Adrenal gland (tissue), 9 donors: ENCODE measurements at regions not wholly inside any gene's neighbourhood (a gene's known extent, or its start where the extent isn't known, plus 50 kb on each side); places are given as distances from the start of the nearest gene placed in this dataset.
A peak's percentile ranks its signal among the peaks of the same experiment; 100 is the strongest.

ENCODE experiments used
- DNase-seq, 7 donors: peaks; one replicate each; pipeline ENCODE4 v3.0.0-alpha.2; 2019 to 2020
- H3K27ac ChIP-seq, 5 donors: fragments of 200-600 bp; sonication (generic) in 4 of 5; 1 replicate in 3 of 5; 2 replicates in 2 of 5; pipeline versions ENCODE4 v1.5.1 to v1.8.0; 2016 to 2020; ENCODE audit warnings: mild to moderate bottlenecking in 1 of 5
- H3K27me3 ChIP-seq: fragments of 200-600 bp; 2 replicates; pipeline ENCODE4 v1.8.0; 2021
- H3K36me3 ChIP-seq, 2 donors: fragments of 200-600 bp; replicated peaks in 1 of 2; 1 replicate in 1 of 2; 2 replicates in 1 of 2; pipeline versions ENCODE4 v1.5.1 to v1.8.0; 2018 to 2022
- H3K4me1 ChIP-seq, 2 donors: fragments of 200-600 bp; replicated peaks in 1 of 2; 1 replicate in 1 of 2; 2 replicates in 1 of 2; pipeline versions ENCODE4 v1.5.1 to v1.8.0; 2018 to 2021
- H3K4me3 ChIP-seq, 4 donors: fragments of 200-600 bp; sonication (generic) in 3 of 4; one replicate each; pipeline ENCODE4 v1.5.1; 2016 to 2018
- H3K9me3 ChIP-seq, 3 donors: fragments of 200-600 bp; sonication (generic) in 1 of 3; replicated peaks in 1 of 3; 1 replicate in 2 of 3; 2 replicates in 1 of 3; pipeline versions ENCODE4 v1.5.1 to v1.8.0; 2016 to 2021
- POLR2A ChIP-seq, 2 donors: fragments of 450-650 bp; IDR thresholded peaks; one replicate each; pipeline ENCODE4 v1.6.1; 2017; ENCODE audit warnings: antibody characterized with exemption in 2 of 2, mild to moderate bottlenecking in 2 of 2, moderate library complexity in 1 of 2
- WGBS, 4 donors: extraction: QIAGEN DNeasy Blood & Tissue Kit in 2 of 4; methylation state at CpG; one replicate each; pipeline versions ENCODE4 v1.1.5 to v1.1.7; 2013 to 2017; 5-methylcytosine and 5-hydroxymethylcytosine counted together
- intact Hi-C, 2 donors: fragments of 100-400 bp; cut with DNase I; formaldehyde crosslinking; loops; one replicate each; pipeline versions ENCODE4 v1.14.1 to v1.15.0; 2022 to 2023
- TF ChIP-seq, protein P1 (sequence below), 6 experiments: fragments of 450-650 bp in 4 of 6; fragments of 200-600 bp in 2 of 6; sonication (generic) in 1 of 6; IDR thresholded peaks; 1 replicate in 5 of 6; 2 replicates in 1 of 6; pipeline versions ENCODE4 v1.5.1 to v1.8.0; 2016 to 2021; ENCODE audit warnings: antibody characterized with exemption in 6 of 6, mild to moderate bottlenecking in 2 of 6, moderate library complexity in 1 of 6
- donor health status: healthy with polysubstance abuse.
- donor health status: Bipolar disorder and iron deficiency.
- donor health status: DM: yes; HTN: yes; CAD: no.
- donor health status: DM: no; HTN: no; CAD: no.
- donor health status: DM: no; HTN: no; CAD: no.

DNA sequence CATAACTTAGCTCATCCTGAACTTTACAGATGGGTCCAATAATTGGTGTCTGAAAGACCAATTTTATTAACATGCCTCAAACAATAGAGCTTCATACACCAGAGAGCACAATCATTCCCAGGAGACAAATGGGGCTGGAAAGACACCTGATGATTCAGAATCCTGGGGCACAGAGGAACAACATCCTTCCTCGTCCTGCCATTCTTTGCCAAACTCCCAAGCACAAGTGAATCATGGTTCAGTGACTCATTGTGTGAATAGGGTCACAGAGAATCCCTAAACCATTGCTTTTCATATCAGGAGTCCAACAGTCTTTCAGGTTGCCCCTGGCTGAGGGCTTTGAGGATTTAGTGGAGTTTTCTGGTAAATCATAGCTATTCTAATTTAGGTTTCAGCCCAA lies 266.4 kb upstream of the BMP2 start:
- Histone ChIP-seq H3K27me3 (no peaks in the 10 kb centered on the region), H3K4me3 (no peak overlapping the region), H3K9me3 (no peaks in the 10 kb centered on the region), H3K27ac (no peak overlapping the region), H3K36me3 (no peaks in the 10 kb centered on the region), H3K4me1 (peaks cover 0 to 5% of the 10 kb centered on the region in 2 donors)
- intact Hi-C loops, result no loop called here
- TF ChIP-seq POLR2A (IDR thresholded peaks at IDR 0.05), result no peak
- TF ChIP-seq, protein P1, sequence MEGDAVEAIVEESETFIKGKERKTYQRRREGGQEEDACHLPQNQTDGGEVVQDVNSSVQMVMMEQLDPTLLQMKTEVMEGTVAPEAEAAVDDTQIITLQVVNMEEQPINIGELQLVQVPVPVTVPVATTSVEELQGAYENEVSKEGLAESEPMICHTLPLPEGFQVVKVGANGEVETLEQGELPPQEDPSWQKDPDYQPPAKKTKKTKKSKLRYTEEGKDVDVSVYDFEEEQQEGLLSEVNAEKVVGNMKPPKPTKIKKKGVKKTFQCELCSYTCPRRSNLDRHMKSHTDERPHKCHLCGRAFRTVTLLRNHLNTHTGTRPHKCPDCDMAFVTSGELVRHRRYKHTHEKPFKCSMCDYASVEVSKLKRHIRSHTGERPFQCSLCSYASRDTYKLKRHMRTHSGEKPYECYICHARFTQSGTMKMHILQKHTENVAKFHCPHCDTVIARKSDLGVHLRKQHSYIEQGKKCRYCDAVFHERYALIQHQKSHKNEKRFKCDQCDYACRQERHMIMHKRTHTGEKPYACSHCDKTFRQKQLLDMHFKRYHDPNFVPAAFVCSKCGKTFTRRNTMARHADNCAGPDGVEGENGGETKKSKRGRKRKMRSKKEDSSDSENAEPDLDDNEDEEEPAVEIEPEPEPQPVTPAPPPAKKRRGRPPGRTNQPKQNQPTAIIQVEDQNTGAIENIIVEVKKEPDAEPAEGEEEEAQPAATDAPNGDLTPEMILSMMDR (IDR thresholded peaks at IDR 0.05), result no peak
- 14 to 56% (median 37%) methylated on average over 1 of the region's 1 CpG for WGBS, 4 donors
- DNase-seq, result peak; percentile 36 to 58 (median 43)

DNA sequence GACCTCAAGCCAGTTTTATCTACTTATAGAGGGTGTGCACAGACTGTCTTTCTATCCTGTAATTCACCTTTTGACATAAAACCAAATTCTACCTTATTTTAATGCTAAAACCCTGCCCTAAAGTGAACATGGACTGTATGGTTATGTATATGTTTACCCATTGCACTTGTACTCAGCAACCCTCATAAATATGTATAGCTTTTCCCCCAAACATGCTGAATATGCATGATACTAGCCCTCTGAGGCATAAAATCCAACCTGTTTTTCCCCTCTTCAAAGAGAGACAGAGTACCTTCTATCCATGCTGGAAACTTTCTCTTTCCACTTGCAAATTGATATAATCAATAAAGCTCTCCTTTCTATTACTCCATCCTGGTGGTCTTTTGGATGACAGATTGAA lies 267.9 kb upstream of the BMP2 start:
- H3K4me1 ChIP-seq, result peaks cover 0 to 5% of the 10 kb centered on the region in 2 donors
- no peaks in the 10 kb centered on the region for H3K27me3 ChIP-seq
- H3K9me3 ChIP-seq, result no peaks in the 10 kb centered on the region
- H3K27ac ChIP-seq, result no peak overlapping the region
- H3K36me3 ChIP-seq, result no peaks in the 10 kb centered on the region
- TF ChIP-seq, protein P1 (IDR thresholded peaks at IDR 0.05), result no peak
- no peak for TF ChIP-seq POLR2A (IDR thresholded peaks at IDR 0.05)
- no peak overlapping the region for H3K4me3 ChIP-seq
- intact Hi-C loops, result no loop called here
- DNase-seq, result no peak

DNA sequence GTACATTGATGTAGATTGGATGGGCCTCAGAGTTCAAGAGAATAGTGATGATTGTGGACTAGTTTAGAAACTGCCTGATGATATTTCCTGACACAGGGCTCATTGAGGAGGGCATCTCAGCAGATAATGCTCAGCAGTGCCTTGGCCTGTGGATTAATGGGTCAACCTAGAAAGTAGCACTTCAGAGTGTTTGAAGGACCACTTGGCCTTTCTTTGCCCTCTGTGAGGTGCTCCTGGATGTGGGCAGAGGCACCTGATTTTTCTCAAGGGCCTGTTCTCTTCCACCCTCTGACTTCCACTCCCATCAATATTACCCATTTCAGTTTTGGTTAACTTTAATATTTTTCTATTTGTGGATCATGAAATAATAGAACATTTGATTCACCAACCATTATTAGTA lies 270.6 kb upstream of the BMP2 start:
- Histone ChIP-seq H3K36me3 (no peaks in the 10 kb centered on the region), H3K4me3 (no peak overlapping the region), H3K27ac (no peak overlapping the region), H3K9me3 (no peaks in the 10 kb centered on the region), H3K27me3 (no peaks in the 10 kb centered on the region), H3K4me1 (peaks cover 0 to under 1% of the 10 kb centered on the region in 2 donors)
- intact Hi-C loops, result no loop called here
- no peak for TF ChIP-seq POLR2A (IDR thresholded peaks at IDR 0.05)
- TF ChIP-seq, protein P1 (IDR thresholded peaks at IDR 0.05), result no peak
- DNase-seq, result no peak

DNA sequence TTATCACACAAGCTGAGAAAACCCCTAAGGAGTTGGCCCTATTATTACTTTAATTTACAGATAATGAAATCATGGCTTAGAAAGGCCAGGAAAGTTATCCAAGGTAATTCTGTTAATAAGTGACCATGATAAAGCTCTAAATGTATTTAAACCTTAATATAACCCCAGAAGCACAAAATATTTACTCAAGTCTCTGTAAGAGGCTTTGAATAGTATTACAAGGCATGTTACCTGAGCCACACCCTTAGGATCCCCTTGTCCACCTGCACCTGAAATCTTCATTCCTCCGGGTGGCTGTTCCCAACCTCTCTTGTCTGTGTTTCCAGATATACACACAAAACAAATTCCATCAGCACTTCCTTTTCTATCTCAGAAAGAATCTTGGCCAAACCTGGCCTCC lies 271.6 kb upstream of the BMP2 start:
- TF ChIP-seq, protein P1 (IDR thresholded peaks at IDR 0.05), result no peak
- TF ChIP-seq POLR2A (IDR thresholded peaks at IDR 0.05), result no peak
- no peak overlapping the region for H3K27ac ChIP-seq
- intact Hi-C loops, result no loop called here

More for the DNA sequence above, 271.6 kb upstream of the BMP2 start:
- Histone ChIP-seq H3K9me3 (no peaks in the 10 kb centered on the region), H3K36me3 (no peaks in the 10 kb centered on the region), H3K4me1 (no peaks in the 10 kb centered on the region), H3K27me3 (no peaks in the 10 kb centered on the region), H3K4me3 (no peak overlapping the region)
- no peak for DNase-seq
- WGBS, 4 donors, result 87 to 96% (median 88%) methylated on average over 1 of the region's 1 CpG
